ENCODE measurements at regions not wholly inside any gene's neighbourhood (a gene's known extent, or its start where the extent isn't known, plus 50 kb on each side); places are given as distances from the start of the nearest gene placed in this dataset.
A peak's percentile ranks its signal among the peaks of the same experiment; 100 is the strongest.

DNA sequence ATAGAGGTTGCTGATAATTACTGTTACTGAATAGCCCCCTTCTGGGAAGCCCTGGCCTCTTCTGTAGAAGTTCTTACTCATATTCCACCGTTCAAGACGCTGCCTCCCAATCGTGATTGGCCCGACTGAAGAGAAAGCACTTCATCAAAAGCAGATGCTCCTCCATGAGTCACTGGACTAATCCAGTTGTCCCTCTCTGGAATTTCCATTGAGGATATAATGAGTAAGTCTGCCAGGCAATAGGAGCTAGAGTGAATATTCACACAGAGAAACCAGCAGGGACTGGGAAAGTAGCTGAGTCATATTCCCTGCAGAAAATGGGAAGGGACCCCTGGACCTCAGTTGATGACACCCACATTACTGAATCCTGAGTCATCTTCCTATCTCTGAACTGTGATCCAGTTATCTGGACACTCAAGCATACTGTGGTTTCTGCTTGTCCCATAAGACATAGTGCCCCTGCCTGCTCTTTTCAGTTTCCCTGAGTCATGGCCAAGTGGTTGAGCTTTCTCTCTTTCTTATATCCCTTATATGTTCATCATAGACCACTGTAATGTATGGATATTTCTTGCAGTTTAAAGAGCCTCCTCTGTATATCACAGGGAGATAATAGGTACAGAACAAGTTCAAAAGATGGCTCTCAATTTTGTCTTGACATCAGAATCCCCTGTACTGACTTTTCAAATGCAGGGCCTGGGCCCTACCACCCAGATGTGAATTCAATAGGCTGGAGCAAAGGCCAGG is 151.2 kb upstream of the CDIN1 start (continued):
- TF ChIP-seq NUFIP1 (IDR thresholded peaks at IDR 0.05; ENCODE audit: partially characterized antibody): no peak
- TF ChIP-seq RBM15 (IDR thresholded peaks at IDR 0.05; ENCODE audit: insufficient read depth, low read length): no peak
- no peak for TF ChIP-seq TSHZ1 (CRISPR knock-in tag; IDR thresholded peaks at IDR 0.05)
- no peak for TF ChIP-seq TCF7L2 (IDR thresholded peaks at IDR 0.05; ENCODE audit: low read depth, low read length)
- TF ChIP-seq TAF1 (IDR thresholded peaks at IDR 0.05; ENCODE audit: control insufficient read depth, extremely low read depth, insufficient read depth, low read length, severe bottlenecking): no peak
- no peak for TF ChIP-seq POLR2AphosphoS2 (IDR thresholded peaks at IDR 0.05; ENCODE audit: low read length)
- TF ChIP-seq ZFP1 (CRISPR knock-in tag; IDR thresholded peaks at IDR 0.05): no peak
- 0 out of 2 replicates have a peak, but pooled peaks have one; percentile 40 for TF ChIP-seq ZBED1 (IDR thresholded peaks at IDR 0.05)
- TF ChIP-seq, protein P1, sequence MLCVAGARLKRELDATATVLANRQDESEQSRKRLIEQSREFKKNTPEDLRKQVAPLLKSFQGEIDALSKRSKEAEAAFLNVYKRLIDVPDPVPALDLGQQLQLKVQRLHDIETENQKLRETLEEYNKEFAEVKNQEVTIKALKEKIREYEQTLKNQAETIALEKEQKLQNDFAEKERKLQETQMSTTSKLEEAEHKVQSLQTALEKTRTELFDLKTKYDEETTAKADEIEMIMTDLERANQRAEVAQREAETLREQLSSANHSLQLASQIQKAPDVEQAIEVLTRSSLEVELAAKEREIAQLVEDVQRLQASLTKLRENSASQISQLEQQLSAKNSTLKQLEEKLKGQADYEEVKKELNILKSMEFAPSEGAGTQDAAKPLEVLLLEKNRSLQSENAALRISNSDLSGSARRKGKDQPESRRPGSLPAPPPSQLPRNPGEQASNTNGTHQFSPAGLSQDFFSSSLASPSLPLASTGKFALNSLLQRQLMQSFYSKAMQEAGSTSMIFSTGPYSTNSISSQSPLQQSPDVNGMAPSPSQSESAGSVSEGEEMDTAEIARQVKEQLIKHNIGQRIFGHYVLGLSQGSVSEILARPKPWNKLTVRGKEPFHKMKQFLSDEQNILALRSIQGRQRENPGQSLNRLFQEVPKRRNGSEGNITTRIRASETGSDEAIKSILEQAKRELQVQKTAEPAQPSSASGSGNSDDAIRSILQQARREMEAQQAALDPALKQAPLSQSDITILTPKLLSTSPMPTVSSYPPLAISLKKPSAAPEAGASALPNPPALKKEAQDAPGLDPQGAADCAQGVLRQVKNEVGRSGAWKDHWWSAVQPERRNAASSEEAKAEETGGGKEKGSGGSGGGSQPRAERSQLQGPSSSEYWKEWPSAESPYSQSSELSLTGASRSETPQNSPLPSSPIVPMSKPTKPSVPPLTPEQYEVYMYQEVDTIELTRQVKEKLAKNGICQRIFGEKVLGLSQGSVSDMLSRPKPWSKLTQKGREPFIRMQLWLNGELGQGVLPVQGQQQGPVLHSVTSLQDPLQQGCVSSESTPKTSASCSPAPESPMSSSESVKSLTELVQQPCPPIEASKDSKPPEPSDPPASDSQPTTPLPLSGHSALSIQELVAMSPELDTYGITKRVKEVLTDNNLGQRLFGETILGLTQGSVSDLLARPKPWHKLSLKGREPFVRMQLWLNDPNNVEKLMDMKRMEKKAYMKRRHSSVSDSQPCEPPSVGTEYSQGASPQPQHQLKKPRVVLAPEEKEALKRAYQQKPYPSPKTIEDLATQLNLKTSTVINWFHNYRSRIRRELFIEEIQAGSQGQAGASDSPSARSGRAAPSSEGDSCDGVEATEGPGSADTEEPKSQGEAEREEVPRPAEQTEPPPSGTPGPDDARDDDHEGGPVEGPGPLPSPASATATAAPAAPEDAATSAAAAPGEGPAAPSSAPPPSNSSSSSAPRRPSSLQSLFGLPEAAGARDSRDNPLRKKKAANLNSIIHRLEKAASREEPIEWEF (CRISPR knock-in tag; IDR thresholded peaks at IDR 0.05): peak; percentile 70; the same call in 1 of the 2 replicates
- TF ChIP-seq, protein P2, sequence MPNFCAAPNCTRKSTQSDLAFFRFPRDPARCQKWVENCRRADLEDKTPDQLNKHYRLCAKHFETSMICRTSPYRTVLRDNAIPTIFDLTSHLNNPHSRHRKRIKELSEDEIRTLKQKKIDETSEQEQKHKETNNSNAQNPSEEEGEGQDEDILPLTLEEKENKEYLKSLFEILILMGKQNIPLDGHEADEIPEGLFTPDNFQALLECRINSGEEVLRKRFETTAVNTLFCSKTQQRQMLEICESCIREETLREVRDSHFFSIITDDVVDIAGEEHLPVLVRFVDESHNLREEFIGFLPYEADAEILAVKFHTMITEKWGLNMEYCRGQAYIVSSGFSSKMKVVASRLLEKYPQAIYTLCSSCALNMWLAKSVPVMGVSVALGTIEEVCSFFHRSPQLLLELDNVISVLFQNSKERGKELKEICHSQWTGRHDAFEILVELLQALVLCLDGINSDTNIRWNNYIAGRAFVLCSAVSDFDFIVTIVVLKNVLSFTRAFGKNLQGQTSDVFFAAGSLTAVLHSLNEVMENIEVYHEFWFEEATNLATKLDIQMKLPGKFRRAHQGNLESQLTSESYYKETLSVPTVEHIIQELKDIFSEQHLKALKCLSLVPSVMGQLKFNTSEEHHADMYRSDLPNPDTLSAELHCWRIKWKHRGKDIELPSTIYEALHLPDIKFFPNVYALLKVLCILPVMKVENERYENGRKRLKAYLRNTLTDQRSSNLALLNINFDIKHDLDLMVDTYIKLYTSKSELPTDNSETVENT (CRISPR knock-in tag; IDR thresholded peaks at IDR 0.05): no peak
- TF ChIP-seq ID3 (CRISPR knock-in tag; IDR thresholded peaks at IDR 0.05): no peak
- TF ChIP-seq ID3 (tag; IDR thresholded peaks at IDR 0.05): no peak
- TF ChIP-seq XRCC4 (IDR thresholded peaks at IDR 0.05; ENCODE audit: extremely low read depth, insufficient read depth, insufficient read length): no peak
- TF ChIP-seq ZZZ3 (IDR thresholded peaks at IDR 0.05): no peak
- no peak for TF ChIP-seq BRCA1 (IDR thresholded peaks at IDR 0.05)
- no peak for TF ChIP-seq BRCA1 (CRISPR knock-in tag; IDR thresholded peaks at IDR 0.05)
